Natural killer cell (primary cell): ENCODE measurements at regions not wholly inside any gene's neighbourhood (a gene's known extent, or its start where the extent isn't known, plus 50 kb on each side); places are given as distances from the start of the nearest gene placed in this dataset.

Experiments
- ATAC-seq, 3 donors: fragments of 150-1000 bp in 2 of 3; fragments of 200-7000 bp in 1 of 3; cut with Tn5 transposase; 1 replicate in 1 of 3; 2 replicates in 2 of 3; pipeline ENCODE4 v1.10.0; 2021; ENCODE audit warnings: mild to moderate bottlenecking in 2 of 3, moderate library complexity in 2 of 3
- DNase-seq, 2 donors: peaks; one replicate each; pipeline versions ENCODE4 v3.0.0 to v3.0.0-alpha.2; 2013 to 2021; ENCODE audit warnings: mixed read lengths in 1 of 2
- H3K27ac ChIP-seq: one replicate; pipeline ENCODE4 v1.5.1; 2013; ENCODE audit warnings: mild to moderate bottlenecking, low read length
- H3K27me3 ChIP-seq: one replicate; pipeline ENCODE4 v1.6.1; 2013; ENCODE audit warnings: low read length; ENCODE audit not compliant: control insufficient read depth, insufficient read depth
- H3K36me3 ChIP-seq: one replicate; pipeline ENCODE4 v1.6.1; 2013; ENCODE audit warnings: low read length; ENCODE audit not compliant: control insufficient read depth, insufficient read depth
- H3K4me1 ChIP-seq: one replicate; pipeline ENCODE4 v1.6.1; 2013; ENCODE audit warnings: low read length; ENCODE audit not compliant: control insufficient read depth, insufficient read depth
- H3K4me3 ChIP-seq: one replicate; pipeline ENCODE4 v1.5.1; 2013; ENCODE audit warnings: low read length
- H3K9me3 ChIP-seq: one replicate; pipeline ENCODE4 v1.6.1; 2013; ENCODE audit warnings: low read length; ENCODE audit not compliant: control insufficient read depth, insufficient read depth
- H3K27ac Mint-ChIP-seq, 2 donors: one replicate each; pipeline ENCODE4 v1.8.0; 2022; ENCODE audit warnings: mild to moderate bottlenecking in 2 of 2, mixed read lengths in 2 of 2, moderate library complexity in 1 of 2
- H3K27me3 Mint-ChIP-seq, 2 donors: one replicate each; pipeline ENCODE4 v1.8.0; 2022; ENCODE audit warnings: low read depth in 2 of 2, mixed read lengths in 2 of 2
- H3K36me3 Mint-ChIP-seq: one replicate; pipeline ENCODE4 v1.8.0; 2022; ENCODE audit warnings: mixed read lengths
- H3K4me1 Mint-ChIP-seq, 2 donors: one replicate each; pipeline ENCODE4 v1.8.0; 2022; ENCODE audit warnings: mixed read lengths in 2 of 2
- H3K4me3 Mint-ChIP-seq: one replicate; pipeline ENCODE4 v1.8.0; 2022; ENCODE audit warnings: mild to moderate bottlenecking, moderate library complexity, mixed read lengths
- H3K9me3 Mint-ChIP-seq, 2 donors: one replicate each; pipeline ENCODE4 v1.8.0; 2022; ENCODE audit warnings: mixed read lengths in 2 of 2
- WGBS: methylation state at CpG from one replicate; pipeline ENCODE4 v1.1.7; 2013; ENCODE audit warnings: missing lambda C conversion rate; ENCODE audit not compliant: insufficient coverage; 5-methylcytosine and 5-hydroxymethylcytosine counted together
- intact Hi-C: fragments of 100-400 bp; cut with micrococcal nuclease; formaldehyde crosslinking; loops from one replicate; pipeline ENCODE4 v1.14.2; 2022
- TF ChIP-seq, protein P1 (sequence below): fragments of 200-600 bp; IDR thresholded peaks from one replicate; pipeline ENCODE4 v1.8.0; 2022; ENCODE audit warnings: antibody characterized with exemption

DNA sequence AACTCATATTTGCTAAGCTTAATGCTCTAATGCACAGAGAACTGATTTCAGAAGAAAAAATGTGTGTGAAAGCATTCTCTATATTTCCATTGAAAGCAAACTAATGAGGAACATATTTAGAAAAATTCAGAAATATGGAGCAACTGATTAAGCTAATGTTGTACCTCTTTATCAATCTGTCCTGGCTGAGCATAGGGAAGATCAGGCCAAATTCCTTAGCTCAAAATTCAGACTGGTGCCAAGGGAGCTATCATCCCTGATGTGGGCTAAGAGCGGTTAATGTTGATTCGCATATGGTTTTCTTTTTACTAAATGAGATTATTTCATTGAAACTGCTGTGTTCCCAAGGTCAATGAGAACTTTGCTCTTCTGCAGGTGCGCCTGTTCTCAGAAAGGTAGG is 93.9 kb upstream of the HS3ST5 start:
- H3K4me3 ChIP-seq, result no peak overlapping the region
- Mint-ChIP-seq H3K27me3 (no peaks in the 10 kb centered on the region), H3K27ac (no peak overlapping the region), H3K36me3 (no peaks in the 10 kb centered on the region), H3K4me3 (no peak overlapping the region), H3K4me1 (no peaks in the 10 kb centered on the region), H3K9me3 (peaks cover 2 to 11% of the 10 kb centered on the region in 2 donors)
- no peaks in the 10 kb centered on the region for H3K9me3 ChIP-seq
- H3K27ac ChIP-seq, result no peak overlapping the region
- no peak for DNase-seq
- ATAC-seq, result no peak
- H3K36me3 ChIP-seq, result no peaks in the 10 kb centered on the region
- intact Hi-C loops, result no loop called here
- no peaks in the 10 kb centered on the region for H3K27me3 ChIP-seq
- WGBS, result 92% methylated on average over 3 of the region's 3 CpGs
- no peaks in the 10 kb centered on the region for H3K4me1 ChIP-seq
- TF ChIP-seq, protein P1, sequence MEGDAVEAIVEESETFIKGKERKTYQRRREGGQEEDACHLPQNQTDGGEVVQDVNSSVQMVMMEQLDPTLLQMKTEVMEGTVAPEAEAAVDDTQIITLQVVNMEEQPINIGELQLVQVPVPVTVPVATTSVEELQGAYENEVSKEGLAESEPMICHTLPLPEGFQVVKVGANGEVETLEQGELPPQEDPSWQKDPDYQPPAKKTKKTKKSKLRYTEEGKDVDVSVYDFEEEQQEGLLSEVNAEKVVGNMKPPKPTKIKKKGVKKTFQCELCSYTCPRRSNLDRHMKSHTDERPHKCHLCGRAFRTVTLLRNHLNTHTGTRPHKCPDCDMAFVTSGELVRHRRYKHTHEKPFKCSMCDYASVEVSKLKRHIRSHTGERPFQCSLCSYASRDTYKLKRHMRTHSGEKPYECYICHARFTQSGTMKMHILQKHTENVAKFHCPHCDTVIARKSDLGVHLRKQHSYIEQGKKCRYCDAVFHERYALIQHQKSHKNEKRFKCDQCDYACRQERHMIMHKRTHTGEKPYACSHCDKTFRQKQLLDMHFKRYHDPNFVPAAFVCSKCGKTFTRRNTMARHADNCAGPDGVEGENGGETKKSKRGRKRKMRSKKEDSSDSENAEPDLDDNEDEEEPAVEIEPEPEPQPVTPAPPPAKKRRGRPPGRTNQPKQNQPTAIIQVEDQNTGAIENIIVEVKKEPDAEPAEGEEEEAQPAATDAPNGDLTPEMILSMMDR, result no peak

DNA sequence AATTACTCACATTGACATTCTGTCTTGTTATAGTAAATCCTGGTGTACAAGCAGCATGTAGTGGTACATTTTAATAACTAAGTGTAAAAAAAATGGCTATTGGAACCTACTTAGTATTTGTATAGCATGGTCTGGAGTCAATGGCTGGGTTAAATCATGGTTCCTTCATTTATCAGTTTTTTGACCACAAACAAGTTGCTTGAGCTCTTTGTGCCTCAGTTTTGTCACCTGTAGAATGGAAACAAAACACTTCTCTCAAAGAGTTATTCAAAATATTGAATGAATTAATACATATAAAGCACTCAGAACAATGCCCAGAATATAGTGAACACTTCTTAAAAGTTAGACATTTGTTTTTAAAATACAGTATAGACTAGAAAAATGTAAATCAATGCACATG is 93.2 kb upstream of the HS3ST5 start:
- no peaks in the 10 kb centered on the region for H3K27me3 ChIP-seq
- H3K4me3 Mint-ChIP-seq, result no peak overlapping the region
- intact Hi-C loops, result no loop called here

DNA sequence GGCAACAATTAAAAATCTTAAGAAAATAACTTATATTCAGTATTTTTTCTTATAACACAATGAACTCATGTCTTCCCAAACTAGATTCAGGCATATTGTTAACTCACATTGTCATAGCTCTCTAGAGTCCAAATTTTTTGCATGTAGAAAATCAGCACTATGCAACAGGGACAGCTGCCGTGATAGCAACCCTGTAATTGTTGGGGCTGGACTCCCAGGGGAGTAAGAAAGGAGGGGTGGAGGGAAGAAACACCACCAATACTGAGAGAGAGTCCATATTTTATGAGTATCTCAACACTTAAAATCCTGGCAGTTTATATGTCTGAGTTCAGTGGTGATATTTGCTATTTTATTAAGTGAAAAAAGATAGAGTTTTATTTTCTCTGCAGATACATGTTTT is 89.6 kb upstream of the HS3ST5 start:
- Histone ChIP-seq H3K9me3 (no peaks in the 10 kb centered on the region), H3K4me3 (no peak overlapping the region), H3K36me3 (no peaks in the 10 kb centered on the region), H3K4me1 (no peaks in the 10 kb centered on the region), H3K27ac (no peak overlapping the region), H3K27me3 (no peaks in the 10 kb centered on the region)
- ATAC-seq, result no peak
- H3K27me3 Mint-ChIP-seq, result no peaks in the 10 kb centered on the region
- TF ChIP-seq, protein P1, result no peak
- H3K4me1 Mint-ChIP-seq, result no peaks in the 10 kb centered on the region
- no peak overlapping the region for H3K4me3 Mint-ChIP-seq
- WGBS, result 86% methylated on average over 1 of the region's 1 CpG
- no peaks in the 10 kb centered on the region for H3K36me3 Mint-ChIP-seq
- intact Hi-C loops, result no loop called here
- H3K27ac Mint-ChIP-seq, result no peak overlapping the region
- peaks cover 0 to 3% of the 10 kb centered on the region in 2 donors for H3K9me3 Mint-ChIP-seq
- no peak for DNase-seq

More for the DNA sequence above, 93.2 kb upstream of the HS3ST5 start:
- Mint-ChIP-seq H3K9me3 (peaks cover 2 to 8% of the 10 kb centered on the region in 2 donors), H3K4me1 (no peaks in the 10 kb centered on the region), H3K36me3 (no peaks in the 10 kb centered on the region), H3K27ac (no peak overlapping the region), H3K27me3 (no peaks in the 10 kb centered on the region)
- H3K36me3 ChIP-seq, result no peaks in the 10 kb centered on the region
- no peak for ATAC-seq
- no peak for DNase-seq
- TF ChIP-seq, protein P1, result no peak
- H3K9me3 ChIP-seq, result no peaks in the 10 kb centered on the region
- H3K4me1 ChIP-seq, result no peaks in the 10 kb centered on the region
- no peak overlapping the region for H3K27ac ChIP-seq
- no peak overlapping the region for H3K4me3 ChIP-seq

DNA sequence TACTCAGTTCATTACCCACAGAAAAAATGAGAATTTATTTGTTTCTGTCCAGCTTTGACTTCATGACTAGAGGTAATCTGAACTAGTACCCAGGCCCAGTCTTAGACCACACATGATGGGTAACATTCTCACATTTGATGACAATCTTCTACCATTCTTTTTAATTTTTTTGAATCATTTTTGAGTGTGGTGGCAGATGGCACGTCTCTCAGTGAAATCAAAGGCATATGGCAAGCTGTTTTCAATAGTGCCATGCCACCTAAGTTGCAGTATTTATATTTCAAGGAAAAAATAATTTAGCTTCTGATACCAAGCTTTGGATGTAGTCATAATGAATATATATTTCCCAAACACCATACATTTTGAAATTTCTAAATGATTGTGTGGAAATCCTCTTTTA is 88.8 kb upstream of the HS3ST5 start:
- DNase-seq (no peak), ATAC-seq (no peak)
- H3K4me3 Mint-ChIP-seq, result no peak overlapping the region
- 71% methylated on average over 1 of the region's 1 CpG for whole genome bisulfite sequencing
- H3K4me1 Mint-ChIP-seq, result no peaks in the 10 kb centered on the region
- no peak overlapping the region for H3K4me3 ChIP-seq
- H3K36me3 ChIP-seq, result no peaks in the 10 kb centered on the region
- H3K4me1 ChIP-seq, result no peaks in the 10 kb centered on the region
- H3K27me3 Mint-ChIP-seq, result no peaks in the 10 kb centered on the region
- H3K27ac ChIP-seq, result no peak overlapping the region
- intact Hi-C loops, result no loop called here
- no peaks in the 10 kb centered on the region for H3K36me3 Mint-ChIP-seq
- H3K9me3 Mint-ChIP-seq, result peaks cover 6% of the 10 kb centered on the region in 2 donors
- no peak overlapping the region for H3K27ac Mint-ChIP-seq
- no peaks in the 10 kb centered on the region for H3K27me3 ChIP-seq
- TF ChIP-seq, protein P1, result no peak
- no peaks in the 10 kb centered on the region for H3K9me3 ChIP-seq
